ENCODE measurements at regions not wholly inside any gene's neighbourhood (a gene's known extent, or its start where the extent isn't known, plus 50 kb on each side); places are given as distances from the start of the nearest gene placed in this dataset.

DNA sequence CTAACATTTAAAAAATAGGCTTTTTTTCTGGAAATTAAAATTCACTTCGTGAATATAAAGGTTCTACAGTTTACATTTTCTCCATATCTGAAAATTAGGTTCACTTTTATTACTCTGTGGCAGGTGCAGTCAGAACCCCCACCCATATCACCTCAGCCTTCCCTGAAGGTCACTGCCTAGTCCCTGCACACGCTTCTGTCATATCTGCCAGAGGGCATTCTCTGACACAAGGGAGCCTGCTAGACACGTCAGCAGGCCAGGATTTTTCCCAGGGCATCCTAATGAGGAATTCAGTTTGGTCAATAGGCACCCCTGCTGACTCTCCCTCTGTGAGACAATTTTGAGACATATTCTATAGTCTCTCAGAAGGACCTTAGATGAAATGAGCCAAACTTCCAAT is 475.7 kb upstream of the PKDCC start:
- DNase-seq (ENCODE audit: low spot score in 2 of 2): no peak
- Histone ChIP-seq H3K4me1 (no peaks in the 10 kb centered on the region), H3K27me3 (no peaks in the 10 kb centered on the region), H3K4me3 (no peak overlapping the region), H3K36me3 (no peaks in the 10 kb centered on the region), H3K27ac (no peak overlapping the region), H3K9me3 (no peaks in the 10 kb centered on the region)
- TF ChIP-seq, protein P1, sequence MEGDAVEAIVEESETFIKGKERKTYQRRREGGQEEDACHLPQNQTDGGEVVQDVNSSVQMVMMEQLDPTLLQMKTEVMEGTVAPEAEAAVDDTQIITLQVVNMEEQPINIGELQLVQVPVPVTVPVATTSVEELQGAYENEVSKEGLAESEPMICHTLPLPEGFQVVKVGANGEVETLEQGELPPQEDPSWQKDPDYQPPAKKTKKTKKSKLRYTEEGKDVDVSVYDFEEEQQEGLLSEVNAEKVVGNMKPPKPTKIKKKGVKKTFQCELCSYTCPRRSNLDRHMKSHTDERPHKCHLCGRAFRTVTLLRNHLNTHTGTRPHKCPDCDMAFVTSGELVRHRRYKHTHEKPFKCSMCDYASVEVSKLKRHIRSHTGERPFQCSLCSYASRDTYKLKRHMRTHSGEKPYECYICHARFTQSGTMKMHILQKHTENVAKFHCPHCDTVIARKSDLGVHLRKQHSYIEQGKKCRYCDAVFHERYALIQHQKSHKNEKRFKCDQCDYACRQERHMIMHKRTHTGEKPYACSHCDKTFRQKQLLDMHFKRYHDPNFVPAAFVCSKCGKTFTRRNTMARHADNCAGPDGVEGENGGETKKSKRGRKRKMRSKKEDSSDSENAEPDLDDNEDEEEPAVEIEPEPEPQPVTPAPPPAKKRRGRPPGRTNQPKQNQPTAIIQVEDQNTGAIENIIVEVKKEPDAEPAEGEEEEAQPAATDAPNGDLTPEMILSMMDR (IDR thresholded peaks at IDR 0.05): no peak
- intact Hi-C loops (cut with DNase I): no loop called here

DNA sequence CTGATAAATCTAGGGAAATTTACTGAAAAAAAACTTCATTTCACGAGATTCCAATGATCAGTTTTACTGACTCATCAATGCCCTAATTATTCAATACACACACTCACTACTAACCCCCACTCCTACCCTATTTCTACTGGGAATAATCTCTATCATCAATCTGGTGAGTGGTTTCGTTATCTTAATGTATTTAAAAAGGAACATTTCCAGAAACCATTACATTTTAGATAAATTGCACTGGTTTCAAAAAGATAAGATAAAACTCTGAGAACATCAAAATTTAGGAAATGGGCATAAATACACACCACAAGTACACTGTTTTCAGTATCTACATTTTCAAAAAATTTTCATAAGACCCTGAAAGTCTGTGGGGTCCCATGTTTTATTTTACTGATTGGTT is 471.4 kb upstream of the PKDCC start:
- Histone ChIP-seq H3K9me3 (no peaks in the 10 kb centered on the region), H3K27me3 (no peaks in the 10 kb centered on the region), H3K4me1 (no peaks in the 10 kb centered on the region), H3K27ac (no peak overlapping the region), H3K4me3 (no peak overlapping the region), H3K36me3 (no peaks in the 10 kb centered on the region)
- intact Hi-C loops (cut with DNase I): no loop called here
- TF ChIP-seq, protein P1 (IDR thresholded peaks at IDR 0.05): no peak
- DNase-seq (ENCODE audit: low spot score in 2 of 2): no peak

DNA sequence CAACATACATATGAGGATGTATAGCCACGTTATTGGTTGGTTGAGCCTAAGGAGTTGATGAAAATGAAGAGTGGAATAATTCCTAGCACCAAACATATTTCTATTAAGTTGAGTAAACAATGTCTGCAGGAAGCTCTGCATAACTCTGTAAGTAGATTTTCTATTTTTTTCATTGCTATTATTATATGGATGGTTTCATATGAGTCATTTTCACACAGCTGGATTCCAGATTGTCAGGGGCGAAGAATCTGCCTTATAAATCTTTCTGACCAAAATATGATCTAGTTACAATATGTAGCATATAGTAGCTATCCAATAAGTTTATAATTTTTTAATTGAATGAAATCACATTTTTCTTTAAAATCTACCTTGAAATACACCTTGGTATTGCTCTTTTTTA is 468.0 kb upstream of the PKDCC start:
- intact Hi-C loops (cut with DNase I): no loop called here
- TF ChIP-seq, protein P1 (IDR thresholded peaks at IDR 0.05): no peak
- H3K27me3 ChIP-seq: no peaks in the 10 kb centered on the region
- no peak overlapping the region for H3K4me3 ChIP-seq
- H3K9me3 ChIP-seq: peaks cover 9 to 15% of the 10 kb centered on the region in 2 donors
- DNase-seq (ENCODE audit: low spot score in 2 of 2): no peak
- H3K4me1 ChIP-seq: no peaks in the 10 kb centered on the region
- H3K27ac ChIP-seq: no peak overlapping the region
- H3K36me3 ChIP-seq: no peaks in the 10 kb centered on the region

DNA sequence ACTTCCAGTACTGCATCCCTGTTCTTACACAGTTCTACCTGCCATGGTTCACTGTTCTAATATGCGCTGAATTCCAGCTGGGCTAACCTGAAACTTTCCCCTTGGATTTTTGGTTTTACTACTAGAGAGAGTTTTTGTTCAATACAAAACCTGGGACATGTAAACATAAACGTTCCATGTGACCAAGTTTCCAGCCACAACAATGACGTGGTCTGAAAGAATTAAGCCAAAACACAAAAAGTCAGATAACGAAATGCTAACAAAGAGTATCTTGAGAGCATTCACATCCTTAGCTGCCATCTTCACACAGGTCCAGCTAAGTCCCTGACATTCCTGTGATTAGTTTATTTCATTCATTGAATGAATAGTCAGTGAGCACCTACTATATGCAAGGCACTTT is 467.0 kb upstream of the PKDCC start:
- Histone ChIP-seq H3K4me3 (no peak overlapping the region), H3K36me3 (no peaks in the 10 kb centered on the region), H3K4me1 (no peaks in the 10 kb centered on the region), H3K9me3 (peaks cover 9 to 25% of the 10 kb centered on the region in 2 donors), H3K27ac (no peak overlapping the region), H3K27me3 (no peaks in the 10 kb centered on the region)
- TF ChIP-seq, protein P1 (IDR thresholded peaks at IDR 0.05): no peak
- intact Hi-C loops (cut with DNase I): no loop called here
- no peak for DNase-seq (ENCODE audit: low spot score in 2 of 2)

DNA sequence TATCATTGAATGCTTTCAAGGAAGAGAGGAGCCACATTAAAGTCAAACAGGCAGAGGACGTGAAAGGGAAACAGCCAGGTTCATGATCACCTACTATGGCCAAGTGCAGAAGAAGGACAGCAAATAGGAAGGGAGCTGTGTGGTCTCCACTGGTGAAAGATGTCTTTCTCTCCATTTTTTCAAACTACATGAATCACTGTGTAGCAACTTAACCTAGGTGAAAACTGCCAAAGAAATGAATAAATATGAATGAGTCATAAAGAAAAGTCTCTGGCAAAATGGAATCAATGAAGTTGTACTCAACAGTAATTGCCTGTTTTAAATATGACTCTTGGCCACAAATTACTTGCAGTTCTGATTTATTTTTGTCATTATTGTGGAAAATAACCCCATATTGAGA is 452.6 kb upstream of the PKDCC start:
- Histone ChIP-seq H3K27ac (no peak overlapping the region), H3K4me1 (peaks cover 0 to 25% of the 10 kb centered on the region in 2 donors), H3K27me3 (no peaks in the 10 kb centered on the region), H3K9me3 (no peaks in the 10 kb centered on the region), H3K4me3 (no peak overlapping the region), H3K36me3 (no peaks in the 10 kb centered on the region)
- intact Hi-C loops (cut with DNase I): loop anchor here (10.0 kb wide), 1 partner anchor 130 kb away; no protein-coding TSS in a partner anchor
- DNase-seq (ENCODE audit: low spot score in 2 of 2): no peak
- TF ChIP-seq, protein P1 (IDR thresholded peaks at IDR 0.05): no peak

DNA sequence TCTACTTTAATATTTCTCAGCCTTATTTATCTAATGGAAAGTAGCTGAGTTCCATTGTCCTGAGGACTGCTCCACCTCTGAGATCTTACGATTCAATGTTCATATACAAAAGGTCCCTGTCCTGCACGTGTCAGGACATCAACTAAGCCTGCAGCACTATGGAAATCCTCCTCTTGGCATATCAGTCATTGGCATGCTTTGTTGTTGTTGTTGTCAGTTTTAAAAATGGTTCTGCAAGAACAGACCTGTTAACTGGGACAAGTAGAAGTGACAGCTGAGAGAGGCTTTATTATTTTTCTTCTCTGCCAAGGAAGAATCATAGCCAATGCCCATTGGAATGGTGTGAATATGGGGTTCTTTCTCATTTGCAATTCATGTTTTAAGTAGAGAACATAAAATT is 450.1 kb upstream of the PKDCC start:
- H3K27me3 ChIP-seq: no peaks in the 10 kb centered on the region
- intact Hi-C loops (cut with DNase I): loop anchor here (10.0 kb wide), 1 partner anchor 133 kb away; no protein-coding TSS in a partner anchor
- DNase-seq (ENCODE audit: low spot score in 2 of 2): no peak
- H3K27ac ChIP-seq: peak overlapping the region; percentile 10 to 25
- TF ChIP-seq, protein P1 (IDR thresholded peaks at IDR 0.05): no peak
- no peak overlapping the region for H3K4me3 ChIP-seq
- H3K4me1 ChIP-seq: peaks cover 0 to 25% of the 10 kb centered on the region in 2 donors
- H3K36me3 ChIP-seq: no peaks in the 10 kb centered on the region
- H3K9me3 ChIP-seq: no peaks in the 10 kb centered on the region

Measured in ascending aorta (tissue), 2 donors.